ENCODE measurements at regions not wholly inside any gene's neighbourhood (a gene's known extent, or its start where the extent isn't known, plus 50 kb on each side); places are given as distances from the start of the nearest gene placed in this dataset.

- CTCF ChIA-PET, result no interaction called here
- no peak for DNase-seq
These were observed 243.4 kb upstream of the SALL1 start for GRCh38 chr16:51394421-51394820.

DNA sequence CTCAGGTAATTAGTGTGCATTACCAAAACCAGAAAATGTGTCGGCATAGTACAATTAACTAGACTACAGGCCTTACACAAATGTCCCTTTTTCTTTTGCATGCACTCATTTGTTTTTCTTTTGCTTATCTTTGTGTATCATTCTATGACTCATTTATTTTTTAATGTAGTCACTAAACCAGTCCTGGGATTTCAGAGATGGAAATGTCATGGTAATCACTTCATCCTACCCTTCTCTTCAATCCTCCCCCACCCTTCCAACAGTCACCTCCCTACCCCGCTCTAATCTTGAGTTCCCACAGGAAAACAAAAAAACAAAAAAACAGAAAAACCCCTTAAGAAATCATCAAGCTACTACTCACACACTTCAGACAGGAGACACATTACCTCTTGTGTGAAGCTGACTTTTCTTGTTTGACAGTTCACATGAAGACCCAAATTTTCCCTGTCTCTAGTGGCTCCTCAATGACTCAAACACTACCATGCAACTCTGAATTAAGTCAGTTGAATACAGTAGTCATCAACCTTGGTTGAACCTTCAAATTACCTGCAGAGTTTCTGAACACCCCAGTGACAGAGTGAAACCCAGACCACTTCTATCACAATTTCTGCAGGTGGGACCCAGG is 242.4 kb upstream of the SALL1 start:
- DNase-seq (no peak), ATAC-seq (replicated peaks in 1 of 4) (no peak)
- Mint-ChIP-seq H3K4me1 (no peaks in the 10 kb centered on the region), H3K27me3 (peaks cover 0 to 2% of the 10 kb centered on the region in 2 donors), H3K4me3 (no peak overlapping the region), H3K36me3 (no peaks in the 10 kb centered on the region), H3K9me3 (peaks cover 0 to 10% (median 6%) of the 10 kb centered on the region in 3 donors), H3K27ac (no peak overlapping the region)
- CTCF ChIA-PET, result interaction anchor here in 1 of 2 donors (0.6 kb wide), 1 partner anchor 14 kb away, joined by 5 read pairs; no protein-coding TSS in a partner anchor
- Histone ChIP-seq H3K36me3 (ENCODE audit: control insufficient read depth in 2 of 2, extremely low read depth in 1 of 2, insufficient read depth in 1 of 2, low read length in 1 of 2) (no peaks in the 10 kb centered on the region), H3K9me3 (no peaks in the 10 kb centered on the region), H3K27me3 (replicated peaks in 1 of 2; ENCODE audit: control insufficient read depth in 2 of 2, extremely low read depth in 1 of 2, insufficient read depth in 2 of 2, low read length in 1 of 2) (peaks cover 0 to 6% of the 10 kb centered on the region in 2 experiments), H3K4me3 (ENCODE audit: control insufficient read depth in 1 of 2, extremely low read depth in 1 of 2, low read length in 1 of 2) (no peak overlapping the region), H3K27ac (ENCODE audit: low read length) (no peak overlapping the region), H3K4me1 (ENCODE audit: control insufficient read depth in 1 of 2, extremely low read depth in 1 of 2, insufficient read depth in 2 of 2, low read length in 2 of 2) (no peaks in the 10 kb centered on the region)
- no CpG with 5 or more reads among the region's 2 CpGs for WGBS (ENCODE audit: insufficient coverage)
- POLR2A ChIA-PET, result interaction anchor here in 1 of 2 donors (0.6 kb wide), 1 partner anchor 61 kb away, joined by 10 read pairs; no protein-coding TSS in a partner anchor

More at GRCh38 chr16:51394421-51394820, 243.4 kb upstream of the SALL1 start:
- POLR2A ChIA-PET, result no interaction called here
- H3K27me3 Mint-ChIP-seq, result peaks cover 0 to 2% of the 10 kb centered on the region in 2 donors
- Histone ChIP-seq H3K36me3 (ENCODE audit: control insufficient read depth in 2 of 2, extremely low read depth in 1 of 2, insufficient read depth in 1 of 2, low read length in 1 of 2) (no peaks in the 10 kb centered on the region), H3K4me3 (ENCODE audit: control insufficient read depth in 1 of 2, extremely low read depth in 1 of 2, low read length in 1 of 2) (no peak overlapping the region), H3K9me3 (no peaks in the 10 kb centered on the region), H3K4me1 (ENCODE audit: control insufficient read depth in 1 of 2, extremely low read depth in 1 of 2, insufficient read depth in 2 of 2, low read length in 2 of 2) (no peaks in the 10 kb centered on the region), H3K27ac (ENCODE audit: low read length) (no peak overlapping the region), H3K27me3 (replicated peaks in 1 of 2; ENCODE audit: control insufficient read depth in 2 of 2, extremely low read depth in 1 of 2, insufficient read depth in 2 of 2, low read length in 1 of 2) (peaks cover 0 to 6% of the 10 kb centered on the region in 2 experiments)
- H3K9me3 Mint-ChIP-seq, result peaks cover 0 to 10% (median 6%) of the 10 kb centered on the region in 3 donors
- H3K4me1 Mint-ChIP-seq, result no peaks in the 10 kb centered on the region
- no peak overlapping the region for H3K4me3 Mint-ChIP-seq
- no peak overlapping the region for H3K27ac Mint-ChIP-seq
- H3K36me3 Mint-ChIP-seq, result no peaks in the 10 kb centered on the region
- ATAC-seq (replicated peaks in 1 of 4), result no peak

- WGBS (ENCODE audit: insufficient coverage), result 62% methylated on average over 3 of the region's 16 CpGs
- CTCF ChIA-PET, result no interaction called here
- no peak for ATAC-seq (replicated peaks in 1 of 4)
These were observed 241.6 kb upstream of the SALL1 start for GRCh38 chr16:51392521-51393187.

DNA sequence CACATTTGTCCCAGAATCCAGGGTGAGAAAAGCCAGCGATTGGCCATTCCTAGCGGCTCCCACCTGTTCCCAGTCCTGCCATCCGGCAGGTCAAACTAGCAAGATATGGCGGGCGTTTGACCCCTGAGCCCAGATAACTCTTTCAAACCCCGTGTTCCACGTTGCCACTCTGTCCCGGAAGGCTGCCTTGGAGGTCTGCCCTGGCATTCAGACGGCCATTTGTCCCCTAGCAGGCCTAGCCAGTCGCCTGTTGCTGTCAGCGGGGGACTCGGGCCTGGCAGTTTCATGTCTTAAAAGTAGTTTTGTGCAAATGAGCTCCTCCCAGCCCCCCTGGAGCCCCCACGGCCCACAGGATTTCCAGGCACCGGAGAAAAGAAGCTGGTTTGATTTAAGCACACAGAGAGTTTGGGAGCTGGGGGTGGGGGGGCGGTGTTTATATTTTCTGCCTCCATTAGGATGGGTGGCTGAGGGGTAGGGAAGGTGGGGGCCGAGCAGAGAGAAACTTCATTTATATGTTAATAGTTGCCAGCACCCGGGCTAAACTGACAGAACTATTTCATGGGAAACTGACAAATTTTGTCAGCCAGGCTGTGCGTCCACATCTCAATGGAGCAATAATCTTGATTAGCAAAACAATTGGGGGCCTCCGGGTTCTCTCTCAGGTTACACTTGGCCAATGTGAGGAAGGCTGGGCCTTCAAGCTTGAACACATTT is 240.9 kb upstream of the SALL1 start:
- Mint-ChIP-seq H3K4me3 (no peak overlapping the region), H3K27ac (no peak overlapping the region), H3K4me1 (no peaks in the 10 kb centered on the region), H3K9me3 (peaks cover 0 to 6% (median 3%) of the 10 kb centered on the region in 3 donors), H3K27me3 (peaks cover 0 to 2% of the 10 kb centered on the region in 2 donors), H3K36me3 (no peaks in the 10 kb centered on the region)
- H3K27me3 ChIP-seq (replicated peaks in 1 of 2; ENCODE audit: control insufficient read depth in 2 of 2, extremely low read depth in 1 of 2, insufficient read depth in 2 of 2, low read length in 1 of 2), result peaks cover 0 to 6% of the 10 kb centered on the region in 2 experiments
- ATAC-seq (replicated peaks in 1 of 4) (no peak), DNase-seq (no peak)
- POLR2A ChIA-PET, result no interaction called here
- 47% methylated on average over 15 of the region's 19 CpGs for WGBS (ENCODE audit: insufficient coverage)
- H3K4me3 ChIP-seq (ENCODE audit: control insufficient read depth in 1 of 2, extremely low read depth in 1 of 2, low read length in 1 of 2), result no peak overlapping the region
- no peak overlapping the region for H3K27ac ChIP-seq (ENCODE audit: low read length)
- H3K36me3 ChIP-seq (ENCODE audit: control insufficient read depth in 2 of 2, extremely low read depth in 1 of 2, insufficient read depth in 1 of 2, low read length in 1 of 2), result no peaks in the 10 kb centered on the region
- CTCF ChIA-PET, result no interaction called here
- H3K9me3 ChIP-seq, result no peaks in the 10 kb centered on the region
- H3K4me1 ChIP-seq (ENCODE audit: control insufficient read depth in 1 of 2, extremely low read depth in 1 of 2, insufficient read depth in 2 of 2, low read length in 2 of 2), result no peaks in the 10 kb centered on the region

More at GRCh38 chr16:51392521-51393187, 241.6 kb upstream of the SALL1 start:
- Mint-ChIP-seq H3K27ac (no peak overlapping the region), H3K4me3 (no peak overlapping the region), H3K27me3 (peaks cover 0 to 2% of the 10 kb centered on the region in 2 donors), H3K36me3 (no peaks in the 10 kb centered on the region), H3K4me1 (no peaks in the 10 kb centered on the region), H3K9me3 (peaks cover 0 to 6% (median 4%) of the 10 kb centered on the region in 3 donors)
- peaks cover 0 to 6% of the 10 kb centered on the region in 2 experiments for H3K27me3 ChIP-seq (replicated peaks in 1 of 2; ENCODE audit: control insufficient read depth in 2 of 2, extremely low read depth in 1 of 2, insufficient read depth in 2 of 2, low read length in 1 of 2)
- H3K4me1 ChIP-seq (ENCODE audit: control insufficient read depth in 1 of 2, extremely low read depth in 1 of 2, insufficient read depth in 2 of 2, low read length in 2 of 2), result no peaks in the 10 kb centered on the region
- DNase-seq, result no peak
- no peak overlapping the region for H3K4me3 ChIP-seq (ENCODE audit: control insufficient read depth in 1 of 2, extremely low read depth in 1 of 2, low read length in 1 of 2)
- H3K9me3 ChIP-seq, result no peaks in the 10 kb centered on the region
- POLR2A ChIA-PET, result no interaction called here
- H3K36me3 ChIP-seq (ENCODE audit: control insufficient read depth in 2 of 2, extremely low read depth in 1 of 2, insufficient read depth in 1 of 2, low read length in 1 of 2), result no peaks in the 10 kb centered on the region
- no peak overlapping the region for H3K27ac ChIP-seq (ENCODE audit: low read length)

DNA sequence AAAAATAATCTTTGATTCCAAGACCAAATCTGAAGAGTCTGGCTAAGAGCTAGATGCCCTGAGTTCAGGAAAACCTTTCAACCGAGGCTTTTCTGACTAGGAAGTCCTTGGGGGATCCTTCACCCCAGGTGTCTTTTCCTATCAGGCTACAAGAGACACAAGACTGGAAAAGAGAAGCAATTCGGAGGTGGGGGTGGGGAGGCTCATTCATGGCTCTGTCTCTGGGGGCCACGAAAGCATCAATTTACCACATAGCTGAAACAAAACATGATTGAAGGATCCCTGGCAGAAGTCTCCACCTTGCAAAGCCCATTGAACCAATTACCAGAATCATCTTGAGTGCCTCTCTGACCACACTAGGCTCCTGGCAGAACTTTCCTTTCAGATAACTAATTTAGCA is 239.8 kb upstream of the SALL1 start:
- Histone ChIP-seq H3K27ac (ENCODE audit: low read length) (no peak overlapping the region), H3K4me1 (ENCODE audit: control insufficient read depth in 1 of 2, extremely low read depth in 1 of 2, insufficient read depth in 2 of 2, low read length in 2 of 2) (no peaks in the 10 kb centered on the region), H3K36me3 (ENCODE audit: control insufficient read depth in 2 of 2, extremely low read depth in 1 of 2, insufficient read depth in 1 of 2, low read length in 1 of 2) (no peaks in the 10 kb centered on the region), H3K4me3 (ENCODE audit: control insufficient read depth in 1 of 2, extremely low read depth in 1 of 2, low read length in 1 of 2) (no peak overlapping the region), H3K27me3 (replicated peaks in 1 of 2; ENCODE audit: control insufficient read depth in 2 of 2, extremely low read depth in 1 of 2, insufficient read depth in 2 of 2, low read length in 1 of 2) (peaks cover 0 to 6% of the 10 kb centered on the region in 2 experiments), H3K9me3 (no peaks in the 10 kb centered on the region)
- Mint-ChIP-seq H3K27me3 (peaks cover 0 to 2% of the 10 kb centered on the region in 2 donors), H3K27ac (no peak overlapping the region), H3K4me3 (no peak overlapping the region), H3K4me1 (no peaks in the 10 kb centered on the region), H3K36me3 (no peaks in the 10 kb centered on the region), H3K9me3 (peaks cover 0 to 9% (median 3%) of the 10 kb centered on the region in 3 donors)
- ATAC-seq (replicated peaks in 1 of 4) (no peak), DNase-seq (no peak)
- no CpG with 5 or more reads among the region's 3 CpGs for WGBS (ENCODE audit: insufficient coverage)
- ChIA-PET POLR2A (no interaction called here), CTCF (no interaction called here)

DNA sequence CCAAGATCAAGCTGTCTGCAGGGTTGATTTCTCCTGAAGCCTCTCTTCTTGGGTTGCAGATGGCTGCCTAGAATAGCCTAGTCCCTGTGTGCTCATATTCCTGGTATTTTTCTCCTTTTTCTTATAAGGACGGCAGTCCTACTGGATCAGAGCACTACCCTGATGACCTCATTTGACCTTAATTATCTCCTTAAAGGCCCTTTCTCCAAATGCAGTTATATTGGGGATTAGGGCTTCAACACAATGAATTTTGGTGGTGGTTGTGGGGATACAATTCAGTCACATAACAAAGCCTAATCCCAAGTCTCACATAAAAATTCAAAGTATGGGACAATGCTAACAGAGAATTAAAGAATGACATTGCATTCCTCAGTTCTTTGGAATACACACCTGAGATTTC is 238.8 kb upstream of the SALL1 start:
- POLR2A ChIA-PET, result no interaction called here
- WGBS (ENCODE audit: insufficient coverage), result no CpG with 5 or more reads among the region's 1 CpG

More for the DNA sequence above, 238.8 kb upstream of the SALL1 start:
- no peak overlapping the region for H3K27ac ChIP-seq (ENCODE audit: low read length)
- ATAC-seq (replicated peaks in 1 of 4) (no peak), DNase-seq (no peak)
- H3K4me3 ChIP-seq (ENCODE audit: control insufficient read depth in 1 of 2, extremely low read depth in 1 of 2, low read length in 1 of 2), result no peak overlapping the region
- H3K4me3 Mint-ChIP-seq, result no peak overlapping the region
- H3K27me3 ChIP-seq (replicated peaks in 1 of 2; ENCODE audit: control insufficient read depth in 2 of 2, extremely low read depth in 1 of 2, insufficient read depth in 2 of 2, low read length in 1 of 2), result peaks cover 0 to 6% of the 10 kb centered on the region in 2 experiments
- peaks cover 0 to 2% of the 10 kb centered on the region in 2 donors for H3K27me3 Mint-ChIP-seq
- no peaks in the 10 kb centered on the region for H3K36me3 ChIP-seq (ENCODE audit: control insufficient read depth in 2 of 2, extremely low read depth in 1 of 2, insufficient read depth in 1 of 2, low read length in 1 of 2)
- no peaks in the 10 kb centered on the region for H3K4me1 Mint-ChIP-seq
- no peaks in the 10 kb centered on the region for H3K9me3 ChIP-seq
- no peaks in the 10 kb centered on the region for H3K36me3 Mint-ChIP-seq
- no peaks in the 10 kb centered on the region for H3K4me1 ChIP-seq (ENCODE audit: control insufficient read depth in 1 of 2, extremely low read depth in 1 of 2, insufficient read depth in 2 of 2, low read length in 2 of 2)
- no peak overlapping the region for H3K27ac Mint-ChIP-seq
- H3K9me3 Mint-ChIP-seq, result peaks cover 0 to 9% (median 3%) of the 10 kb centered on the region in 3 donors
- CTCF ChIA-PET, result no interaction called here
